NCI-H526 (cell line): ENCODE measurements at regions not wholly inside any gene's neighbourhood (a gene's known extent, or its start where the extent isn't known, plus 50 kb on each side); places are given as distances from the start of the nearest gene placed in this dataset.

Experiments
- DNase-seq, 2 experiments: peaks; one replicate each; lab custom pipeline; 2025; lab: John Stamatoyannopoulos, UW

DNA sequence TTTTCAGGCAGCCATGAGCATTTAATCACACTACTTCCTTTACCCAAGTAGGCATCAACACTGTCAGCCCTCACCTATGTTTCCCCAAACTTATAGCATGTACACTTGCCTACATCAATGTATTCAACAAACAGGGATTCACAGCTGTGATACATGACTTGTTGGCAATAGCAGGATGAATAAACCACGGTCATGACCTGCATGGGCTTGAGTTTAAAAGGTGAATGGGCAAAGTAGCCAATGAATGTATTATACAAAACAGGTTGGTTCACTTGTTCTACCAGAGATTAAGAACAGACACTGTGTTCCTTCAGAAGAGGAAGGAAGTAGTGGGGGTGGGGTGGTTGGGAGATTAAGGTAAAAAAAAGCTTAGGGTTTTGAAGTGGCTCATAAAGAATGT is 861.9 kb upstream of the SEMA6D start:
- no peak for DNase-seq

DNA sequence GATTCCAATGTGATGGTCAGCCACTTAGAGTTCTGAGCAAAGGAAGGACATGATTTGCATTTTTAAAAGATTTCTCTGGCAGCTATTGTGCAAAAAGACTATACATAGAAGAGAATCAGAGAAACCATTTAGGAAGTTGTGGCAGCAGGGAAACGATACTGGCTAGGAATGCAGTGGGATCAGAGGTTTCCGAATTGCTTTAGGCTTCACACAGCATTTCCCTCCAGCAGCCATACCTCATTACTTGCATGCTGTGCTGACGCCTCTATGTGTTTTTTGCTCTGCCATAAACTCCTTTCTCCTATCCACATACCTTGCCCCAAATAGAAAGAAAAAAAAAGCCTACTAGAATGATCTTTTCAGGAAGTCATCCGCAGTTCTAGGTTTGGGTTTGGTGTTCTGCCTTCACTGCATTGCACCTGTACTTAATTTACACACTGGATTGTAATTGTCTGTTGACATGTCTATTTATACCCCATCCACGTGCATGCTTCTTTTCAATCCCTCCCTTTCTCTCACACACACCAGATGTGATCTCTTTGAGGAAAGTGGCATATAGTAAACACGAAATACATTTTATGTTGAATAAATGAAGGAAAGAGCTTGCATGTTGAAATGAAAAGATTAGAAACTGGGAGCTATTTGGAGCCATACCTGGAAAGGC is 860.3 kb upstream of the SEMA6D start:
- DNase-seq = no peak

DNA sequence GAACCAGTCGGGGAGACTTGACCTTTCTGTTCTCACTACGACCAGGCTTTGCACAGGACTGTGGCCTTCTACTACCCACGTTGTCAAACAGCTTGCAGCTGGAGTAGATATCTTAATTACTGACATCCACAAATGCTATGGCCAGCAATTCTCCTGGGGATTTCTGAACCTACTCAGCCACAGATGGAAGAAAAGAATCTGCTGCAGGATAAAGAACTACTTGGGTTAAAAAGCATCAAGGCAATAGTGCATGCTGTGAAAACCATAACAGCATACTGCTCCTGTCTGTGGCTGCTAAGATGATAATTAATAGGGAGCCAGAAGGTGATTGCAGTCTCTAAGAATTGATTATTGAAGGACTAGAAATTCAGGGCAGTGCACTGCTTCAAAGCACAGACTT is 859.2 kb upstream of the SEMA6D start:
- DNase-seq = no peak

DNA sequence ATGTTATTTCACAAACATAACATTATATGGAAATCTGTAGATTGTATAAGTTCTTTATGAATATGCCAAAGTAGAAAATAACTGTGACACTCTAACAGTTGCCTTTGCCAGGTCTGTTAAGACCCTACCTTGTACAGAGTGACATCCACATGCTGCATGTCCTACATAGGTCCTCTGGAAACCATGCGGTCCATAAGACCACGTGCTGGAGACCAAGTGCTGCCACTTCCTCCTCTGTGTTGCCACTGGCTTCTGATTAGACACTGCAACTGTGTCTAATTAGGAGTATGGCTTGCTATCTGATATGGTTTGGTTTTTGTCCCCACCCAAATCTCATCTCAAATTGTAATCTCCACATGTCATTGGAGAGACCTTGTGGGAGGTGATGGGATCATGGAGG is 855.5 kb upstream of the SEMA6D start:
- DNase-seq = no peak

DNA sequence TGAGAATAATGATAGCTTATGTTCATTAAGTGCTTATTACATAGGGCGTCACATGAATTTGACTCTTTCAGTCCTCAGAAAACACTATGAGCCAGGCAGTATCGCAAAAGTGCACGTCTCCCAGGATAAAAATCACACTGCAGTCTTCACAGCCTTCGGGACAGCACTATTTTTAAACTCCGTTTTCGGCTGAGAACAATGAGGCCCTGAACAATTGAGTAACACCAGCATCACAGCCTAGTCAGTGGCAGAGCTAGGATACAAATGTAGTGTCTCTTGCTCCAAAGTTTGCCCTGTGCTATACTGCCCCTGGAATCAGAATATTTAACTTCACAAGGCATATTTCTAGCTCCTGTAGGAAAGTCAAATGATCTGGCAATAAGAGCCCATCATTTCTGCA is 852.1 kb upstream of the SEMA6D start:
- DNase-seq = no peak

DNA sequence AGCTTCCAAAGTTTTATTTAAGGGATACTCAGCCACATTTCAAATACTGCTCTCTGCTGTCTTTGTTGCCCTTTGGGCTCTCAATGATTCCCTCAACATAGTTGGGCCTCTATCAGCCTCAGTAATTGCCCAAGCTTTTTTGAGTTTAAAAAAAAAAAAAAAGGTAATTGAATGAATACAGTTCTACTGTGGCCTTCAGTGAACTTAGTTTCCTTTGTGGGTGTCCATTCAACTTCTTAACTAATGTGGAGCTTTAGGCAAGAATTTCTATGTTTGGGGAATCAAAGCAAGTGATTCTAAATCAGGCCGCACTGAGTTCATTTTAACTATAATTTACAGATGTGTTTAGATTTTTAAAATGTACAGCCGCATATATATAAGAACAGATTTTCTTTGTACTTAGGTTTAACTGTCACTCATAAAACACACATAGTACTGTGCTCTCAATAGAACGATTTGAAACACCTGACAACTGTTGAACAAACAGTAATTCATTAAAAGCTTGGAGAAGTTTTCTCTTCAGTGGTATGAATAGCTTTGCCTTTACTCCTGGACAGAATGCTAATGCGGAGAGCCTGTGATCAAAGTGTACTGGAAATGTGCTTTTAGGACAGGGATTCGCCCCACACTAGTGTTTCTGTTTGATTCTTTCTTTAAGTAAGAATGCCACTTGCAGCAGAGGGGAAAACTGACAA is 844.9 kb upstream of the SEMA6D start:
- no peak for DNase-seq

DNA sequence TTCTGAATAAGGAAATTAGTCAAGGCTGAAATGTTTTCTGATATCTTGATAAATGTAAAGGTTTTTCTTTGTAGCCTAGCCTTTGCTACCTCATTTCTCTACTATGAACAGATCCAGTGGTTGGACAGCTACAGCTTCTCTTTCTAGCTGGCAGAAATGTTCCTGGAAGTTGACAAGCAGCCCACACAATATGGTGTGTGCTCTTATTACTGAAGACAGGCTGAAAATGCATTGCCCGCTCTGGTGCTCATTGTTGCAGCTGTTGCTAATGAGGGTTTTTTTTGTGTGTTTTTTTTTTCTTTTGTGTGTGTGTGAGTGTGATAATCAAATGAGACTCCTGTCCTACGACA is 844.3 kb upstream of the SEMA6D start:
- DNase-seq = no peak

DNA sequence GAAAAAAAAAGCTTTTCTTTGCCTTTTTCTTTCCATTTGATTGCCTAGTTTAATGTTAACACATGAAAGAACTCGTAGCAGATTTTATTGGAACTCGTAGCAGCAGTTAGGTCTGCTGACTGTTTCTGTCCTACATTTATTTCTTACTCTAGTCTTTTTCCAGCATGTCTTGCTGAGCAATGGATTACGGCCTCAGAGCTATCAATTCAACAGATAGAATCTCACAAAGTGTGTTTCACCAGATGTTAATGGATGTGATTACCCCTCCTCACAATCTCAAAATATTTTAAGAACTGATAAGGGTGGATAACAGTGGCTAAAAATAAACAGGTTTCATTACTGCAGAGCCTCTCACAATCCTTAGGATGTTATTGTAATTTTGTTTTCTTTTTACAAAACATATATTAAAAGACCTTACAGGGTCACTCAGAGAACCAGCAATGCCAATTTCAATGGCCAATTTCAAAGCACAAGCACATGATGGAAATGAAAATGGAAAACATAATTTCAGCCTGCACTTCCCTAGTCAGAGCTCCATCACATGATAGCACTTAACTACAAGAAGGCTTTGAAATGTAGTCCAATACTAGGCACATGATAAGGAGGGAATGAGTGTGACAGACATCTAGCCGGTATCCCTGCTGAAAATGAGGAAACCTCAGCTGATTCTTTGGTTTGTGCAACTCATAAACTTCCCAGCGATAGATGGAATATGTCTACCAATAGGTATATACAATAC is 838.1 kb upstream of the SEMA6D start:
- DNase-seq = no peak

DNA sequence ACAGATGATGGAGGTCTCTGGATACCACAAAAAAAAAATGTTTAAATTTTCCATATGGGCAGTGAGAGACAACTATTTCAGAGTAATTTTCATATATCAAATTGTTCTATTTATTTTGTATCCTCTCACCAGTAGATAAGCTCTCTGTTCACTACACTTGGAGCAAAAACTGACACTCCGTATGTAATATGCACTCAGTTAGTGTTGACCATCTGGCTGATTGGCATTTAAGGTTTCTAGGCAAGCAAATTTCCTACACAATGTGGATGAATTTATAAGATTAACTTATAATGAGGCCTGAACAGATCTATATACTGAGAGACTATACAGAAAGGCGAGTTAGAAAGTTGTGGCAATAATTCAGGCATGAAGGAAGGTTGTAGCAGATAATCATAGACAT is 836.5 kb upstream of the SEMA6D start:
- no peak for DNase-seq

DNA sequence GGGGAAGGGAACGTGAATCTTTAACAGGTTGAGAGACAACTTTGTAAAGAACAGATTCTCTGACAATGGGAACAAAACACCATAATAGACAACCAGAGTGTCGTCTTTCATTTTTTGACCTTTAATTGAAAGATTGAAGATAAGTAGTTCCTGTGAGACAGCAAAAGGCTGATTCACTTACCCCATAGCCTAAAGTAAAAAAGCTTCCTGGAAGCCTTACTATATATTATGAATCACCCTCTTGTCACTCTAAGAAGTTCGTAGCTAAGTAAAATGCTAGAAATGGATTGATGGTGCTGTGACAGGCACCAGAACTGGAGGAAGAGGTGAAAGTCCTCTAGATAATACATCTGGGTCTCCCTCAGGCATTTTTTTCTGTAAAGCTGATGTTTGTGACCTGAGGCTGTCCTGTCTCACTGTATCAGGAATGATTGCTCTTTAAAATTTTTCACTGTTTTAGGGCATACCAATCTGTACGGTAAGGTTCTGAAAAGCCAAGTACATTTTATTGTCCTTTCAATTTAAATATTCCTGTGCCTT is 824.6 kb upstream of the SEMA6D start:
- DNase-seq = no peak

DNA sequence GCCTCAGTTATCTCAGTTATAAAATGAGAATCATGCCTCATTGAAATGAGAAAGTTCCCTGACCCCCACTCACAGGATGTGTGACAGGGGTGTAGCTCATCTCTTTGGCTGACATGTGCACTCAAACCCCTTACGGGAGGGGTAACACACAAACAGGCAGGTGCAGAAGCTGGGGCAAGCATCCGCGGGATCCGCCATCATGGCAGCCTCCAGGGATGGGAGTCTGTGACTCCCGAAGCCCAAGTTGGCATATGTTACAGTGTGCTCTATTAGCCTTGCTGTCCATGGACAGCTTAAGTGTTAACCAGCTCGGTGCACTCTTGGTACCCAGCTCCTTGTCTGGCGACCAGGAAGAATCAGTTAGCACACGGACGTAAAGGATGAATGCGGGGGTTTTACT is 822.7 kb upstream of the SEMA6D start:
- DNase-seq = no peak

DNA sequence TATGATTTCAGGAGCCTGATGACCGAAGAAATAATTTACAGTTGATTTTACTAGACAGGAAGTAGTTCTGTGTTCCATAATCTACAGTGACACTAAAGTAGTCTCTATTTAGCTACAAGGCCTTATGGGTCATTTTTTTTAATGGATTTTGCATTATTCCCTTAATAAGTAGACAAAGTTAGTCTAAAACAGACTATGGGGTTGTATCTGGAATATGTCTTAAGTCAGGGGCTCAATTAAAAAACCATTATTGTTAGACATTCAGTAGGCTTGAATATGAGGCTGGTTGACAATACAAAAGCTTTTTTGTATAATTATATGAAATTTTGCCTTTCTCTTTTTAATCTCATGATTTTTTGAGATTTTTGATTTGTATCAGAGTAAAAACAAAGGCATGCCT is 820.0 kb upstream of the SEMA6D start:
- DNase-seq = no peak

DNA sequence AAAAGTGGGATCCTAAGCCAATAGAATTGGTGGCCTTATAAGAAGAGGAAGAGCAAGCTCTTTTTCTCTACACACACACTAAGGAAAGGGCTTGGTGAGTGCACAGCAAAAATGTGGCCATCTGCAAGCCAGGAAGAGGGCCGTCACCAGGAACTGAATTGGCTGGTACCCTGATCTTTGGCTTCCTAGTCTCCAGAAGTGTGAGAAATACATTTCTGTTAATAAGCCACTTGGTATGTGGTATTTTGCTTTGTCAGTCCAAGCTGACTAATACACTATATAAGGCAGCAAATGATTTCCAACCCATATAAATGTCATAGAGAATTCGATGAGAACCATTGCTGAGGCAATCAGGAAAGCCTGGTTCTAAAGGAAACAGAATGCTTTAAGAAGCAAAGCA is 816.3 kb upstream of the SEMA6D start:
- no peak for DNase-seq

DNA sequence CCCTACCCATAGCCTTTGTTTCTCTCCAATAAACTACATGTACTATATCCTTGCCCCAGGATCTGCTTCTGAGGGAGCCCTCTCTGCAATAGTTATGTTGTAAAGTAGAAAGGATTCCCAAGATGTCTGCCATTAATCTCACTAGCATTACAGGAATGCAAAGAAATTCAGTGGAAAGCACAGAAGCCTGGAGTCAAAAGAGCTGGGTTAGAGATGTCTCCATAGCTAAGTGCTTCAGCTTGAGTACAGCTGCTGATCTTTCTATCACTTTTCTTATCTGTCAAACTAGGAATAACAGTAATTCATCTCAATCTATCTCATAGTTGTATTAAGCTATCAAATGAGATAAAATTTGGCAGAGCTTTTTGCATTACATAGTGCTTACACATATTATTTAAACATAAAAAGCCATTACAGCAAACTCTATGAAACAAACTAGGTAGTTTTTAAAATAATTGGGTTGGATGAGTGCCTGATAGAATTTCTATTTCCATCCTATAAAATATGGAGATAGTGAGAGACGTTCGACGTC is 799.5 kb upstream of the SEMA6D start:
- no peak for DNase-seq

DNA sequence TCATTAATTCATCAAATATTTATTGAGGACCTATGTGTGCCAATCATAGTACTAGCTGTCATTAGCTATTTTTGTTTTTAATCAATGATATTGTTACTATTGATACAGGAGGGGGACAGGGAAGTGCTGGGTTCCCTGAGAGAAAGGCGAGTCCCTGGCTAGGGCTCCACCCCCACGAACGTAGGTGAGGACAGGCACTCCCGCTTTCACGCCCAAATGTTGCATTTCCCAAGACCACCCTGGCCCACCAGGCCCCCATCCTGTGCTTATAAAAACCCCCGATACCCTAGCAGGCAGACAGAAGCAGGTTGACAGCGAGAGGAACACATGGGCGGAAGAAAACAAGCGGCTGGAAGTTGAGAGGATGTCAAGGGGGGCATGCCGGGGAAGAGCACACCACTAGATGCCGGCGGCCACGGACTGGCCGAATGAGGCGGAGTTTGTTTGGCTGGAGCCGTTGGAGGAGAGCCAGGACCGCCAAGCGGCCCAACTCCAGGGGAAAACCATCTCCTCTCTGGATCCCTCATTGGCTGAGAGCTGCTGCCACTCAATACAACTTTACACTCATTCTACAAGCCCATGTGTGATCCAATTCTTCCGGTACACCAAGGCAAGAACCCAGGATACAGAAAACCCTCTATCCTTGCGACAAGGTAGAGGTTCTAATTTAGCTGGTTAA is 798.7 kb upstream of the SEMA6D start:
- no peak for DNase-seq

DNA sequence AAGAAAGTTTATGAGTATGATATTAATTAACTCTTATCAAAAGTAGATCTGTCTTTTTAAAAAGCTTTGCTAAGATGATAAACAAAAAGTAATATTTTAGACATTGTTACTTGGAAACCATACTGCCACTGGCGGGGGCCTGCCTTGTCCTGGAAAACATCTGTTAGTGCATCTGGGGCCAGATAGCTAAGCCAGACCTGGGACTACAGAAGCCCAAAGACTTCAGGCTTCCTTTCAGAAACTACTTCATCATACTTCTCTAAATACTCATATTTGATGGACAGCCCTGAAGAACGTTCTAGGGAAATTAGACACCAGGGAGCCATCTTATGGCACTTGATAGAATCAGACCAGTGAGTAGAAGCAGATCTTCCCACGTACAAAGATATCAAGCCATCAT is 795.4 kb upstream of the SEMA6D start:
- DNase-seq = no peak

DNA sequence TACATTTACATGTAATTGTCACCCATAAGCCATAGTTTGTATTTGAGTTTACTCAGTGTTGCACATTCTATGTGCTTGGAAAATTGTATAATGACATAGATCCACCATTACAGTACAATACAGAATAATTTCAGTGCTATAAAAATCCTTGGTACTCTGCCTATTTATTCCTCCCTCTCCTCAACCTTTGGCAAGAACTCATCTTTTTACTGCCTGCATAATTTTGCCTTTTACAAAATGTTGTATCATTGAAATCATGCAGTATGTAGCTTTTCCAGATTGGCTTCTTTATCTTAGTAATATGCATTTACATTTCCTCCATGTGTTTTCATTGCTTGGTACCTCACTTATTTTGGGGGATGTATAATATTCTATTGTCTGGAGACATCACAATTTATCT is 786.9 kb upstream of the SEMA6D start:
- no peak for DNase-seq

DNA sequence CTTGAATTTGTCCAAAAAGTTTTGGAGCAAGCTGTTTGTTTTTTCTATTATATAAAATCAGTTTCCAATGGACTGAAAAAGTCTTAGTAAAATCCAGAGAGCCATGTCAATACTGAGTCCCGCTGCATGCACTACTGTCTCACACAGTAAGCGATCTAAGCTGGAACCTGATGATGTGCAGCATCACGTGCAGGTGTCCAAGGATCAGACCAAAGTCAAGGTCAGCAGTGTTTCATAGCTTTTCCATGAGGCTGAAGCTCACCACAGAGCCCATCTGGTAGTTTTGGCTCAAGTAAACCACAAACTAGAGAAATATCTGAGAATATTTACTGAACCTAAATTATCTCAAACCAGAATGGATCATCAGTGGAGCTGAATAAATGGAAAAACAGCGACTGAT is 784.0 kb upstream of the SEMA6D start:
- DNase-seq = no peak

DNA sequence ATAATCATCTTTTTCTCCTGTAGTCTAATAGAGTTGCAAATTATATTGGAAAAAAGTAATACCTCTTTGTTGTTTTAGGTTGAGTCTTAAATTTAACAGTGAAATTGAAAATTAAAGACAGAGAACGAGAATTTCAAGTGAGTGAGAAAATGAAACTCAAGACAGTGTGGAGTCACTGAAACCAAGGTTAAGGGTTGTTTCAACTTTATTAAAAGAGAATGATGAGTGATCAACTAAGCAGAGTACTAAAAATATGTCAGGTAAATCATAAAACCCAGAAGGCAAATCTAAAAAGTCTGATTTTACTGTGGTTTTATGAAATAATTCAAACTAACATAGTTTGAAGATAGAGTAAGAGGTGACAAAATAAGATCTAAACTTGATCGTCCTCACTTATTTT is 782.5 kb upstream of the SEMA6D start:
- no peak for DNase-seq

DNA sequence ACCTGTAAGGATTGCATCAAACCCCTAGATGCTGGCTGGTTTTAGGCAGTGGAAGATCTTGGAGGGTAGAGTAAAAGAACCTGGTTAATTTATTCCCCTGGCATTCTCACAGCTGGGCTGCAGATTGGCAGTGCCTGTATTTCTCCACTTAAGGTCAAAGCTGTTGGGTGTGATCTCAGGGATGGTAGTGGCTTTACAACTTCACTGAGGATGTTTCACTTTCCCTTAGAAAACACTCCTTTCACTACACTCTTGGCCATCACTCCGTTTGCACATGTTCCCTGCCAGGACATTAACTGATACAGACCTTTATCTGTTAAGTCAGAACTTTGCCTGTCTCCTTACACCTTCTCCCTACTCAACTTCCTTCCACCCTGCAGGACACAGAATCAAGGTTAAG is 779.1 kb upstream of the SEMA6D start:
- DNase-seq = no peak

DNA sequence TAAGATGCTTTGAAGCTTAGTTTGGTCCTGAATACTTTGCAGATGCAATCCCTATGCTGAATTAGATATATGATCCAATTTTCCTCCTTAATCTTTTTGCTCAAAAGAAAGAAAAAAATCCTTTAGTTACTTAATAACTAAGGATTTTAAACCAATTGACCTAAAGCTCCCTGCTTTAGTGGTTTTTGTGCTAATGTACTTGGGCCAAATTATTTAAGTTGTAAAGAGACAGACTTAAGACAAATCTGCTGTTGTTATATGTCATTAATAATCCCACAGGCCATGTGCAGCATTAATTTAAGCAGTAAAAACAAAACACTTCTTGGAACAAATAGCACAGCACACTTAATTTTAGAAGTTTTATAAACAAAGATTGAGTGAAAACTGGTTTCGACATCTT is 776.1 kb upstream of the SEMA6D start:
- no peak for DNase-seq

DNA sequence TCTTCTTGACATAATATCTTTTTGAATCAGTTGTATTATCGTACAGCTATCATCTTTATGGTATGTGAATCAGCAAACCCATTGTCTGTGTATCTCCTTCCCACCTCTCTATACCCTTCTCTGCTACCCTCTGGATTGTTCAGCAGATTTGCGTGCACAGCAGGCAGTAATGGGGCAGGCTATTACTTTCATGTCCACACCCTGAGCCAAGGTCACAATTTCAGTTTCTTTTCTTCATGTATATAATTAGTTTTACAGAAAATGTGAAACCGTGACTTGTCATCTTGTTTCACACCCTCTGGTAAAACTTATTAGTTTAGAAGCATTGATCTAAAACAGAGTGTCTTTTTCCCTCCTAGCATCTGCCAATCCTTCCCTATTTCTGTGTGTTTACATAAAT is 770.4 kb upstream of the SEMA6D start:
- no peak for DNase-seq
